ENCODE measurements at regions not wholly inside any gene's neighbourhood (a gene's known extent, or its start where the extent isn't known, plus 50 kb on each side); places are given as distances from the start of the nearest gene placed in this dataset.

- BruUV-seq (replicated peaks): no TSS peak
- POLR2A ChIA-PET: no interaction called here
- Histone ChIP-seq H3K27ac (ENCODE audit: insufficient read depth, low read depth, low read length) (no peak overlapping the region), H4K20me1 (replicated peaks; ENCODE audit: control insufficient read depth, extremely low read depth, insufficient read depth, low read length) (no peaks in the 10 kb centered on the region), H3K9me3 (replicated peaks; ENCODE audit: control insufficient read depth, insufficient read depth, low read length) (no peaks in the 10 kb centered on the region), H3K36me3 (ENCODE audit: control insufficient read depth in 2 of 2, extremely low read depth in 1 of 2, insufficient read depth in 2 of 2, low read length in 2 of 2) (no peaks in the 10 kb centered on the region), H2AFZ (ENCODE audit: low read depth, low read length) (no peak overlapping the region), H3K4me2 (ENCODE audit: insufficient read depth, low read length) (no peak overlapping the region), H3K4me3 (replicated peaks in 1 of 3; ENCODE audit: insufficient read depth in 1 of 3, low read depth in 1 of 3, low read length in 3 of 3) (no peak overlapping the region), H3K9me1 (replicated peaks; ENCODE audit: control insufficient read depth, extremely low read depth, insufficient read depth, low read length) (no peaks in the 10 kb centered on the region), H3K4me1 (ENCODE audit: control insufficient read depth, extremely low read depth, insufficient read depth, low read length) (no peaks in the 10 kb centered on the region), H3K79me2 (ENCODE audit: control insufficient read depth, insufficient read depth, low read length) (no peaks in the 10 kb centered on the region), H3K9ac (replicated peaks; ENCODE audit: extremely low read depth, insufficient read depth, low read length) (no peak overlapping the region), H3K27me3 (ENCODE audit: control insufficient read depth in 2 of 2, insufficient read depth in 2 of 2, low read length in 2 of 2) (no peaks in the 10 kb centered on the region)
- DNase-seq (ENCODE audit: low read depth, low spot score): no peak
- TF ChIP-seq JUN (IDR thresholded peaks at IDR 0.05; ENCODE audit: borderline replicate concordance, insufficient read depth, insufficient read length, low read depth) (no peak), POLR2AphosphoS5 (IDR thresholded peaks at IDR 0.05; ENCODE audit: insufficient read depth, low read depth, low read length) (no peak), MAX (IDR thresholded peaks at IDR 0.05; ENCODE audit: insufficient read depth, insufficient read length) (no peak), GATA2 (IDR thresholded peaks at IDR 0.05; ENCODE audit: insufficient read depth, insufficient read length, low read depth, low read length) (no peak), EZH2 (IDR thresholded peaks at IDR 0.05; ENCODE audit: borderline replicate concordance, low read depth, low read length, severe bottlenecking) (no peak)
- CTCF ChIA-PET: interaction anchor here (1.3 kb wide), 1 partner anchor 9 kb away, joined by 3 read pairs; no protein-coding TSS in a partner anchor
- no peak for FAIRE-seq
- intact Hi-C loops (cut with micrococcal nuclease) (no loop called here), dilution Hi-C loops (cut with MboI; ENCODE audit: extremely low pct_ligation_motif_present, low sequenced_read_pairs) (no loop called here)
These were observed 114.8 kb downstream of the RDH14 start for GRCh38 chr2:18445433-18446320.

DNA sequence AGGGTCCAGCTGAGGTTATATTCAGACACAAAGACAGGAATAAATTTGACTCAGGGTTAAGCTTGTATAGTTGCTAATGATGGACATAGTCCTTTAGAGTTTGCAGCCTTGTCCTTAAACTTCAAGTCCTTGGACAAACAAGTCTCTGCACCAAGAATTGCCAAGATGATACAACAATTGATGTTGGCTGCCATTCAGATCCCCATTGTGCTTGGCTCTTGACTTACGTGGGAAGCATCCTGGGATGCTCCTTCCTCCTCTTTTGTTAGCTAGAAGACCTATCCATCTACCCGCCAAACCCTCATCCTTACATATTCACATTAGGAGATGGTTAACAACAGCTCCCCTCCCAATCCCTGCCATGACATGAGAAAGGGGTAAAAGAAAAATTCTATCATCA, 115.6 kb downstream of the RDH14 start:
- ChIA-PET POLR2A (no interaction called here), CTCF (interaction anchor here (1.3 kb wide), 1 partner anchor 9 kb away, joined by 3 read pairs; no protein-coding TSS in a partner anchor)
- FAIRE-seq: no peak
- Histone ChIP-seq H3K79me2 (ENCODE audit: control insufficient read depth, insufficient read depth, low read length) (no peaks in the 10 kb centered on the region), H4K20me1 (replicated peaks; ENCODE audit: control insufficient read depth, extremely low read depth, insufficient read depth, low read length) (no peaks in the 10 kb centered on the region), H3K9me3 (replicated peaks; ENCODE audit: control insufficient read depth, insufficient read depth, low read length) (no peaks in the 10 kb centered on the region), H3K4me1 (ENCODE audit: control insufficient read depth, extremely low read depth, insufficient read depth, low read length) (no peaks in the 10 kb centered on the region), H2AFZ (ENCODE audit: low read depth, low read length) (no peak overlapping the region), H3K27ac (ENCODE audit: insufficient read depth, low read depth, low read length) (no peak overlapping the region), H3K9ac (replicated peaks; ENCODE audit: extremely low read depth, insufficient read depth, low read length) (no peak overlapping the region), H3K27me3 (ENCODE audit: control insufficient read depth in 2 of 2, insufficient read depth in 2 of 2, low read length in 2 of 2) (no peaks in the 10 kb centered on the region), H3K36me3 (ENCODE audit: control insufficient read depth in 2 of 2, extremely low read depth in 1 of 2, insufficient read depth in 2 of 2, low read length in 2 of 2) (no peaks in the 10 kb centered on the region), H3K9me1 (replicated peaks; ENCODE audit: control insufficient read depth, extremely low read depth, insufficient read depth, low read length) (no peaks in the 10 kb centered on the region), H3K4me3 (replicated peaks in 1 of 3; ENCODE audit: insufficient read depth in 1 of 3, low read depth in 1 of 3, low read length in 3 of 3) (no peak overlapping the region), H3K4me2 (ENCODE audit: insufficient read depth, low read length) (no peak overlapping the region)
- DNase-seq (ENCODE audit: low read depth, low spot score): no peak
- BruUV-seq (replicated peaks): no TSS peak
- dilution Hi-C loops (cut with MboI; ENCODE audit: extremely low pct_ligation_motif_present, low sequenced_read_pairs): no loop called here
- TF ChIP-seq POLR2A (IDR thresholded peaks at IDR 0.05; ENCODE audit: low read depth, low read length) (no peak), JUN (IDR thresholded peaks at IDR 0.05; ENCODE audit: borderline replicate concordance, insufficient read depth, insufficient read length, low read depth) (no peak), FOS (IDR thresholded peaks at IDR 0.05; ENCODE audit: borderline replicate concordance, insufficient read depth, low read length) (no peak), MAX (IDR thresholded peaks at IDR 0.05; ENCODE audit: insufficient read depth, insufficient read length) (no peak), GATA2 (IDR thresholded peaks at IDR 0.05; ENCODE audit: insufficient read depth, insufficient read length, low read depth, low read length) (no peak), EZH2 (IDR thresholded peaks at IDR 0.05; ENCODE audit: borderline replicate concordance, low read depth, low read length, severe bottlenecking) (no peak), POLR2AphosphoS5 (IDR thresholded peaks at IDR 0.05; ENCODE audit: insufficient read depth, low read depth, low read length) (no peak)
- intact Hi-C loops (cut with micrococcal nuclease): no loop called here

Measured in endothelial cell of umbilical vein (primary cell).